ENCODE measurements at regions not wholly inside any gene's neighbourhood (a gene's known extent, or its start where the extent isn't known, plus 50 kb on each side); places are given as distances from the start of the nearest gene placed in this dataset.
A peak's percentile ranks its signal among the peaks of the same experiment; 100 is the strongest.
"Not testable (repeated sequence)": the region's sequence is repeated elsewhere in the genome, so short reads cannot be mapped to it uniquely, and the experiment has no call there.

DNA sequence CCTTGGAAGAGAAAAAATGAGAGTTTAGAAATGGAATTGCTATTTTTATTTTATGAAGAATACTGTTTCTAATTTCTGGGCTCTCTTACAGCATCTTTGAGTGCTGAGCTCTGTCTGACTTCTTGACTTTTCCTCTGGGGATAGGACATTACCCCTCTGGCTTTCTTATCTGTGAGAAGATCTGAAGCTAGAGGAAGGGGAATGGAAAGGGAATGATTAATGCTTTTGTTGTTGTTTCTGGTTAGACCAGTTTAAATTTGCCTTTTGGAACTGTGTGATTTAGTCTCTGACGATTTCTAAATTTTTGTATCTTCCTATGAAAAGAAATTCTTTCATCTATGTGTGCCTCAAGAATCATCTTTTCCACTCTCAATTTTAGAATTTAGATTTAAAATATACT, 811.4 kb downstream of the REEP3 start:
- DNase-seq (ENCODE audit: low spot score) = no peak

DNA sequence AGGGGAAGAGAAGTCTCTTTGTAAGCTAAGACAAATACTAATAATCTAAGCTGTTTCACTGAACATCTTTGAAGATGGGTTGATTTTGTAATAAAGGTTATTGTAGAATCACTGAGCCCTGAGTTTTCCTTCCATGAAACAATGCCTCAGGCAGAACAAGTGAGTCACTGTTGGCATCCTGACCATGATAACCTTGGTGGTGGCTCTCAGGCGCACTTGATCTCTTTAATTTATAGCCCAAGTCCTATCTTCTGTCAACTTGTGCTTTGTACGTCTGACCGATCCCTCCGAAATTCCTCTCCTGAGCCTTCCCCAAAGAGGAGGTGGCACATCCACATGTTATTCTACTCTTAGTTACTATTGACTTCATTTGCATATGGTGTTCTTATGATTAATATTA, 812.9 kb downstream of the REEP3 start:
- DNase-seq (ENCODE audit: low spot score) = no peak

DNA sequence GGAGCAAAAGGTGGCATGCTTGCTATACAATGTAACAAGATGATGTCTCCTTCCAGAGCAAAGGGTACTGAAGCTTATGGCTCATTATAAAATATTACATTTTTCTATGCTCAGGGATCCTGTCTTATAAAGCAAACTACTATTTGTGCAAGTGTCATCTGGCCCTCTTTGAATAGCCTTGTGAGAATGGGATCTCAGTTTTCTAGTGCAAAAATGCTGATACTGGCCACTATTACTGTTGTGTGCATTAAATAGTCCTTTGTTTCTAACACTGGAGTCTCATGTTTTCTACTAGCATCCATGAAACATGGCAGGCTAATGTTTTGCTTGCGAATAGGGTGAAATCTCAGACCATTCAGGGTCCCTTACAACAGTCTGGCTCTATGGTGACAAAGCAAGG, 823.0 kb downstream of the REEP3 start:
- no peak for DNase-seq (ENCODE audit: low spot score)

DNA sequence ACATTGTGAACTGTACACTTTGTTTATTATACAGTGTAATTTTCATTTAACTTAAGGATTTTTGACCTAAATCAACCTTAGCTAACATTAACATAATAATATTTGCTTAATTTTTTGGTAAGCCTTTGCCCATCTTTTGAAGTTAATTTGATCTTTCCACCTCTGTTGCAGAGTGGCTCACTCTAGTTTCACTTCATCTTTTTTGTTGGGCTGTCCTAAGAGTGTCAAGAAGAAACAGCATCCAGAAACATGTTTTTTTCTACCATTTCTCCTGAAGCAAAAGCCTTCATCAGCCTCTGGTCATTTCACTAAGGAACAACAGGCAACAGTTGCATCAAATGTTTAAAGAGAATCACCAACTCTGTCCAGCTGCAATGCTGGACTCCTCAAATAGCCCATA, 824.7 kb downstream of the REEP3 start:
- peak; percentile 4 for DNase-seq (ENCODE audit: low spot score)

DNA sequence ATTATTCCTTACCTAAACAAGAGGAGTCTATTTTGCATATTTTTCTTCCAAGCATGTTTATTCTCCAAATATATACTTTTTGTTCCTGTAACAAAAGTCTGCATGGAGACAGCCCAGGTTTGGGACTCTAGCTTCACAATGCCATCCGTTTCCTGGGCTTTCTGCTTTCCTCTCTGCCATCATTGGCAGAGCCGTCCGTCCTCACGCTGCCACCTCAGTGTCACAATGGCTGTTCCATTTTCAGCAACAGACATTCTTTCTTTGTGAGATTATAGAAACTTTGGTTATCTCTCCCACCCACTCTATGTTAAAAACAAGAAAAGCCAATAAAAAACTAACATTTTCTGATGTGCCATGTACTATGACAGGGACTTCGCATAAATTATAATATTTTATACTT, 825.2 kb downstream of the REEP3 start:
- no peak for DNase-seq (ENCODE audit: low spot score)

DNA sequence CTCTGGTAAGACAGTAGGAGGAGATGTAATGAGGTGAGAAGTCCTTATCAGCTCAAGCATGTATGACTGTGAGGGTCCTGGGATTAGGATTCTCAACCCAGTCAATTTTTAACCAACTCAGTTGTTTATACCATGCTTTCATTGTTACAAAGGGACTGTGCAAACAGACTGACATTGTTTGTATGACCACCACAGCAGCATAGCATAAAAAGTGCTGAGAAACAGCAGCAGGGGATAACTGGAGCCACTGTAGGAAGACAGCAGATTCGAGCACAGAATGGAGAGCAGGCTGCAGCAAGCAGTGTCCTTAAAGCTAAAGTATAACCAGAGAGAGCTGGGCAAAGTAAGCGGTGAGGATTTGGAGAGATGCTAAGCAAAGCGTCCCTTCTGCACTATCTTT, 829.5 kb downstream of the REEP3 start:
- no peak for DNase-seq (ENCODE audit: low spot score)

DNA sequence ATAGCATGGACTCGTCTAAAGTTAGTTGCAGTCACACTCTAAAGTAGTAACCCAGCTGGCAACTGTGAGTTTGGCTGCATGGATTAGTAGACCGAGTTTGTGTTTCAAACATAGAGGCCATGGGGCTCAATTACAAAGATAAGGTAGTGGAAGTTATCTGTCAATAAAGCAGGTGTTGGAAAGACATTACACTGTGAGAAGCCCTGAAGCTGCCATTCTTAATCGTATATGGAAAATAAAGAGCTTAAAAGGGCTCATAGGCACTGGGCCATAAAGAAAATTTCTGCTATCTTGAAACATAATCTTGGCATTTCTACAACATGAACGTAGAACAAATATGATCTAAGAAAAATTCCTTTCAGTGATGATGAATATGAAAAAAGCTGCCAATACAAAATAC, 837.7 kb downstream of the REEP3 start:
- DNase-seq (ENCODE audit: low spot score) = no peak

DNA sequence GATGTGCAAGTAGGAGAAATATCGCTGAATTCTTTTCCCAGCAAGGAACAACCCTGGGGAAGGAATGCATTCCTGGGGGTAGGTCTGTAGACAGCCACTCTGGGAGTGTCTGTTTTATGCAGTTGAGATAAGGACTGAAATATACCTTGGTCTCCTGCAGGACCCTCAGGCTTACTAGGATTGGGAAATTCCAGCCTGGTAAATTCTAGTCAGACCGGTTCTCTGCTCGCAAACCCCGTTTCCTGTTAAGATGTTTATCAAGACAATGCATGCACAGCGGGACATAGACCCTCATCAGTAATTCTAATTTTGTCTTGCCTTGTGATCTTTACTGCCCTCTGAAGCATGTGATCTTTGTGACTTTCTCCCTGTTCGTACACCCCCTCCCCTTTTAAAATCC, 839.0 kb downstream of the REEP3 start:
- not testable (repeated sequence) for DNase-seq (ENCODE audit: low spot score)

DNA sequence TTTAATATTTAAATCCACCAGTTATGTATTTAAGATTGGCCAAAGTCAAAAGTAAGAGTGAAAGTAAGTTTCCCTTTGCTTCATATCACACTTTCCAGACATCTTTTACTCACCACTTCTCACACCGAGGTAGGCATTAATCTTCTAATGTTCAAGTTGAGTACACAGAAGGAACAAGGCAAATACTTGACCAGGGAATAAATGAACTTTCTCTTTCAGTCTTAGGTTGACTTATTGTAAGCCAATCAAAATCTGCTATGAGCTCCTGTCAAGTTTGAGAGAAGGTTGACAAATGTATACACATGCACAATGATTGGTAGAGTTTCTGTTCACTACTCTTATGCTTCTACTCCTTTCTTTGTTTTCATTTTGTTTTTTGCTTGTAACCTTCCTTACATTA, 842.5 kb downstream of the REEP3 start:
- no peak for DNase-seq (ENCODE audit: low spot score)

DNA sequence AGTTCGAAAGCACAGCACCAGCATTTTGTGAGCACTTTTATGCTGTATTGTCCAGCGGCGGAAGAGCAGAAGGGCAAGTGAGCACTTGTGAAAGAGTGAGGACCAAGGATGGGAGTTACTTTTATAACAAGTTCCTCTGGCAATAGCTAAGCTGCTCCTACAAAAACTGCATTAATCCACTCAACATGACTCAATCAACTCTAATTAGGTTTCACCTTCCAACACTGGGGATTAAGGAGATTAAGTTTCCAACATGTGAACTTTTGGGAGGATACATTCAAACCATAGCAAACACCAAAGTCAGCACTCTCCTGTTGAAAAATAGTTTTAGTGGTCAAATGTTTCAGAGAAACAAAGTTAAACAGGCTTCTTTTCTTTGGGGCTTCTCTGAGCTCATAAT, 844.5 kb downstream of the REEP3 start:
- no peak for DNase-seq (ENCODE audit: low spot score)

DNA sequence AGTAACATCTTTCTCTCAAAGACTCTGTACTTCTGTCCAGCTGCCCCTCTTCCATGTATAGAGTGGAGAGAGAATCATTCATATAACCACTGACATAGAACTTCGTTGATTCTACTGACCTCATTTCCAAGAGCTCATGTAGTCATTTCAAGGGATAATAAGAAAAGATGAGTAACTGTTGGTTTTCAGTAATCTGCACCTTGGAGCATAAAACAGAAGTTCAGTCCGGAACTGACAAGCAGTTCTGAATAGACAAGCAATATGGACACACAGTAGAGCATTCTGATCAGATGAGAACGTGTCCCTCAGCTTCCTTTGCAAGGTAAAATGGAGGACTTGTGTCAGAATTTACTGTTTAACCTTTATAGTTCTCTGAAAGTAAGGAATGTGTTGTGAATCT, 847.1 kb downstream of the REEP3 start:
- no peak for DNase-seq (ENCODE audit: low spot score)

DNA sequence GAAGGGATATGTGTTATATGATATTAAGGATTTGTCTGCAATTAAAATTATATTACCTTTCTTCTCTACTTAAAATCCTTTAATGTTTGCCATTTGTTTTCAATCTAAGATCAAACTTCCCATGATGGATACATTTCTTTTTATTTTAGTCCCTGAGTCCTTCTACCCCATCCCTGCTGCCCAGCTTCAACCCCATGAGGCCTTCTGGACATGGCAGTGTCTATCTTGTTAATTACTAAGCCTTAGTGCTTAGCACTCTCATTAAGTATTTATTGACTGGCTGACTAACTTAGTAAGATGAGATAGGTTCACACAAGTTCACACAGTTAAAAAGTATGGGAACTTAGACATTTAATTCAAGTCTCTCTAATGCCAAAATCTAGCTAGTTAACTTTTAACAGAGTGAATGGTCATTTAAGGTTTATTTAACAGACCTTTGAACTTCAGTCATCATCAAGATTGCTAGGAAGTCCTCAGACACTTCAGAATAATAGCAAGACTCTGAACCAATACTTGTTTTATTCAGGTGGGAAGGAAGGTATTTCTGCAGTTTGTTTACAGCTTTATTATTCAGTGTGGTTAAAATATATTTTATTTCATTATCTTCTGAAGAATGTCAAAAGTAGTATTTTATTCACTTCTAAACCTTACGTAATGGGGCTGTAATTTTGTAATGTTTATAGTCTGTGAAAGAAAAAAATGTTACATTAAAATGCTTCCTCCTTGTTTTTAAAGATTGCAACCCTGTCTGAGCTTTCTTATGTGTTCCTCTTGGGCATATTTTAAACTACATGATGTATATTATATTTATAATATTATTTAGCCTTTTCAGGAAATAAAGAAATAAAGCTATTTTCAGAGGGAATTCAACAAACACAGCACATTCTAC, 848.9 kb downstream of the REEP3 start:
- no peak for DNase-seq (ENCODE audit: low spot score)

DNA sequence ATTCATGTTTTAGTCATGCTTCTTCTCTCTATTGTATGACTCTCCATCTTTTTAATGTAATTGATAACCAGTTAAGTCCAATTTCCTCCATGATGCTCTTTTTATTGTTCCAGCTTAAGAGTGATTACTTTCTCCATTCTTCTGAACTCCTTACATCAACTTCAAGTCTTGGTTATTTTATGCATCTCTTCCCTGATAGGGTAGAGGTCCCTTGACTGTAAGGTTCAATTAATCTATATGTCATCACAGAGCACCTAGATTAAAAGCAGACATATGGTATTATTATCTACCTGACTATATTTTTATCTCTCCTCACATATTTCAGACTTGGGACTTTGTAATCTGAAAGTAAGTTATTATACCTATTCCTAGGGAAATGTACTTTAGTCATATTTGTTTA, 853.1 kb downstream of the REEP3 start:
- no peak for DNase-seq (ENCODE audit: low spot score)

DNA sequence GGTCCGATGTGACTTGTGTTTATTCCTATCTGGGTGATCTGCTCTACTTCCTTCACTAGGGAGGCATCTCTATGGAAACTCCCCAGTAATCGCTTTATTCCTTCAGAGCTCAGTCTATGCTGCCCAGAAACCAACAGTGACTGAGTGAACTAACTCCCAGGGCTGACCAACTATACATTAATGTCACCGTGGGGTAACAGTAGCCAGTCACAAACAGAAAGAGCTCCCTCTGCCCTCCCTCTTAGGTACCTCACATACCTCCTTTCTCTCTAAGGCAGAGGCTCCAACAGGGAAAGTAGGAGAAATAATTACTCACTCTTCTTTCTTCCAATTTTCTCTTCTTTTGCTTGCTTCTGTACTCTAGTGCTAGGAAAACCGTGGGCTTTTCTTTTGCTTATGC, 855.0 kb downstream of the REEP3 start:
- no peak for DNase-seq (ENCODE audit: low spot score)

DNA sequence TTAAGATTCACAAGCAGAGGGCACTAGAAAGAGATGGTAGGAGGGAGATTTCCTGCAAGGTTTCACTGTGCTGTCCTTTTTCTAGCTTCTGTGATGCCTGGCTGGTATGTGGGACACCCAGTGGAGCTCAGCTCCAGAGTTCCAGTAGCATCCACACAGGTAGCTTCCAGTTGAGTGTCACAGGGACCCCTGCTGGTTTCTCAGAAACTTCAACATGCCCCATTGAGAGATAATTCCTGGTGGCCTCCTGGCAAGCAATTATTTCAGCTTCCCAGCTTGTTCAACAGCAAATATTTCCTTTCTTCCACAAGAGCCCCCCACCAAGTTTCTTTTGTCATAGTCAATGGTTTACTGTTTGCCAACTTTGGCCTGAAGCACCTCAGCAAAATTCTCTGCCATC, 858.7 kb downstream of the REEP3 start:
- DNase-seq (ENCODE audit: low spot score) = peak; percentile 11

DNA sequence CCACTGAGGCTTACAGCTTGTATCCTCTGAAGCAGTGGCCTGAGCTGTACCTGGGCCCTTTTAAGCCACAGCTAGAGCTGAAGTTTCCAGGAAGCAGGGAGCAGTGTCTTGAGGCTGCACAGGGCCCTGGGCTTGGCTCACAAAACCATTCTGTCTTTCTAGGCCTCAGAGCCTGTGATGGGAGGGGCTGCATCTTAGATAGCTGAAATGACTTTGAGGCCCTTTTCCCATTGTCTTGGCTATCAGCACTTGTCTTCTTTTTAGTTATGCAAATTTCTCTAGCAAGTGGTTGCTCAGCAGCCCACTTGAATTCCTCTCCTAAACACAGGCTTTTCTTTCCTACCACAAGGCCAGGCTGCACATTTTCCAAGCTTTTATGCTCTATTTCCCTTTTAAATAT, 864.2 kb downstream of the REEP3 start:
- no peak for DNase-seq (ENCODE audit: low spot score)

DNA sequence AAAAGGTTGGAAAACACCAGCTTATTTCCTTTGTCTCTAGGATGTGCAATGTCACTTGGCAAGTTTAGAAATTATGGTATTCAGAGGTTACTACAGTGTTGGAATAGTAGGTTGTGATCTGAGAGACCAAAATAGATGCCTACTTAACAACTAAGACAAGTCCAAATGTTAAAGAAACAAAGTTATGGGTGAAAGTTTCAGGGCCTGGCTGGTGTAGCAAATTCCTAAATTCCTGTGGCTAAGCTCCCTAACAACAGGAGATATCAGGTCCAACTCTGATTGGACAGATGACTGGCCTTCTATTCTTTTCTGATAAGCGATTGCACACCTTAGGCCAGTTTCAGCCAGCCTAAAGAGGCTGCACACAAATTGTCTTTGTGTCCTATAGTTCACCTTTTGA, 873.5 kb downstream of the REEP3 start:
- DNase-seq (ENCODE audit: low spot score) = no peak

DNA sequence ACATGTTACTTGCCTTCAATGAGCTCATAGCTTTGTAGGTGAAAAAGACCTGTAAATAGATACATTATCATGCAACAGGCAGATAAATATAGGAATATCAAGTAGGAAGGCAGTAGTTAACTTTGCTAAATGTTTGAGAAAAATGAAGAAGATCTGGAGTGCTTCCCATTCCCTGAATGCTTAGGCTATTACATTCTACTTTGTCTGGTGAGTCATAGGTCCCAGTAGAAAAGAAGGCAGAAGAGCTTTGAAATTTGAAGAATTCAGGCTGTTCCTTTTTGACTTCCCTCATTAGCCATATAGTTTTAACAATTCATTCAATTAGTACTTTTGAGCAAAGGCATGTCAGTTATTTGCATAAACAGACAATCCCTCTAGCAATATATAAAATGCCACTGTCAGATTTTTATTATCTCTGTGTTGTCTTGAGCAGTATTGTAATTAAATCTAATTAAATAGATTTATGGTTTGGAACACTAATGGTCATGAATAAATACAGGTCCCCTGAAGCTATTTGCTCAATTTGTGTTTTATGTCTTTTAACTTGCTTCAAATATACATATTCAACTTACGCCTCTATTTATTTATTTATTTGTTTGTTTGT, 875.0 kb downstream of the REEP3 start:
- no peak for DNase-seq (ENCODE audit: low spot score)

DNA sequence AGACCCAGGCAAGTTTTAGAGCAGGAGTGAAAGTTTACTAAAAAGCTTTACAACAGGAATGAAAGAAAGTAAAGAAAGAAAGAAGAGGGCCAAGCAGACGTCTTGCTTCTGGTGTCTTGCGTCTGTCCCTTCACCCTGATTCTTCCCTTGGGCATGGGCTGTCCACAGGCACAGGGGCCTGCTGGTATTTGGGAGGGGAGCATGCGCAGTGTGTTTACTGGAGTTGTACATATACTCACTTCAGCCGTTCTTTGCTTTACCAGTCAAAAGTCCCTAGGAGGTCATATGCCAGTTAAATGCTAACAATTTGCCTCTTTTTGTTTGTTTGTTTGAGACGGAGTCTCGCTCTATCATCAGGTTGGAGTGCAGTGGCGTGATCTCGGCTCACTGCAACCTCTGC, 875.9 kb downstream of the REEP3 start:
- DNase-seq (ENCODE audit: low spot score) = no peak

DNA sequence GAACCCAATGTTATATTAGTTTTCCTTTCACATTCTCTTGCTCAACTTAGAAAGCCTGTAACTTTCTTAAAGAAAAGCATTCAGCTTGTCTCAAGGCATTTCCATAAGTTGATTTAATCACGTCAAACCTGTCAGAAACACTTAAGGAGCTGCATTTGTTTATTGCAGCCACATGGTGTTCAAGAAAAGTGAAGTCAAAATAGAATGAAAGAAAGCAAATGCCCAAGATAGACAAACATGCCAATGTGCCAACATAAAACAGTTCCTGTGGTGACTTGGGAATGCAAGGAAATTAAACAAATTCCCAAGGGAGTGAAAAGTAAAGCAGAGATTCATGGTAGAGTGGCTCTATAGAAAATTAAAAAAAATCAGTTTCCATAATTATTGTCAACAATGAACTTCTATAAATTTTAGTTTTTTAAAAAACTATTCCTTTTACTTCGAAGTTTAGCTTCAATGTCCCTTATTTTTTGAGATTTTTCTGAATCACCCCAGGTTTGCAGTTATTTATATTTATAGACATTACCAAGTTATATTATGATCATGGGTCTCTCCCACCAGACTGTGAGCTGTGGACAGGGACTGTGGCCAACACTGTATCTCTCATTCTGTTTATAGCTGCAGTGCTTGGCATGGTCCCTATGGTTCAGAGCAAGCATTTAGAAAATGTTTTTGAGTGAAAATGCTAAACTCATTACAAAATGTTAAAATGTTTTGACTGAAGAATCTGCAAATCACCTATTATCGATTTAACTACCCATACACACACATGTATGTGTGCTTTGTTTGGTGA, 887.4 kb downstream of the REEP3 start:
- DNase-seq (ENCODE audit: low spot score) = no peak

DNA sequence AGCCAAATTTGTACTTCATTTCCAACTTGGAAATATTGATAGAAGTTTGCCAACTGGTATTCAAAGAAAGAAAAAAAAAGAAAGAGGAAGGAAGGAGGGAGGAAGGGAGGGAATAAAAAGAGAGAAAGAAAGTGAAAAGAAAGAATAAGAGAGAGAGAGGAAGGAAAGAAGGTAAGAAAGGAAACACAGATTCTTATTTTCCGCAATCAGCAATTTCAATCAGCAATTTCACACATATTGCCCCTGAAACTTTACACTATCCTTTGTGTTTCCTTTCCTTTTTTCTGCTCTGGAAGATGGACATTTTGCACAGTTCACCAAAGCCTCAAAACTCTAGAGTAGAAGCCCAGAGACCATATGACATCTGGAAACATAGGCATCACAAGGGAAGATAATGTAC, 888.1 kb downstream of the REEP3 start:
- no peak for DNase-seq (ENCODE audit: low spot score)

DNA sequence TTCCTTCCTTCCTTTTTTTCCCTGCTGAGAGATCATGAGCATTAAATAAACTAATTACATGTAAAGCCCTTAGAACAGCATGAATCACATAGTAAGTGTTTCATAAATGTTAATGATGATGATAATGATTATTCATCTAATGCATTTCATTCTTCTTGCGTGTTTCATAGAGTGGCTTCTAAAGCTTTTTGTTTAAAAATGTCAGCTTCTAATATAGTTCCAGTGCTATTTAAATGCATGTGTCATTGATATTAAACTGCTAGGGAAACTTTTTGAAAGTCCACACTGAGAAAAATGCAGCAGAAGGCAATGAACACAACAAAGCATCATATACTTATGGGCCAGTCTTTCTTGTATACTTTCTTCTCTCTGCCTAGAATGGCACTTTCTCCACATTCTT, 894.8 kb downstream of the REEP3 start:
- DNase-seq (ENCODE audit: low spot score) = no peak

DNA sequence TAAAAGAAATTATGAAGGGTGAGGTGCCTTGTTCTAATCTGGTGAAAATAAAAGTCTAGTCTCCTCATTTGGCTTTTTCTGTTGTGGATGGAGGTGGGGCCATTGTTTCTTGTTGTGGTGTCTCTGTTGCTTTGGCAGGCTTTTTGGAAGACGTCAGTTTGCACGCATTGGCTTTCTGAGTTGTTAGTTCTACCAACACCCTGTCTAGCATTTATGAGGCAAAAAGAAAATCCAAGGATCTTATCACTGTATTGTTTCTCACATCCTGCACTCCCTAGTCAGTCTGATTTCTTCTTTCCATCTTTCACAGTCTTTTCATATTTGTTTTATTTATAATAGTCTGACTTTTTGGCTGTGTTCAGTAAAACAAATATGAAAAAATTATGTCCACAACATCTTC, 898.3 kb downstream of the REEP3 start:
- no peak for DNase-seq (ENCODE audit: low spot score)
